Fibroblast of the aortic adventitia (primary cell): ENCODE measurements at regions not wholly inside any gene's neighbourhood (a gene's known extent, or its start where the extent isn't known, plus 50 kb on each side); places are given as distances from the start of the nearest gene placed in this dataset.
"Not testable (repeated sequence)": the region's sequence is repeated elsewhere in the genome, so short reads cannot be mapped to it uniquely, and the experiment has no call there.

Experiments used
- DNase-seq: peaks from one replicate; pipeline ENCODE4 v3.0.0-alpha.2; 2010; ENCODE audit warnings: low read depth
- H3K4me3 ChIP-seq: 2 replicates; pipeline ENCODE4 v1.5.1; 2011; ENCODE audit warnings: low read depth, mild to moderate bottlenecking, control low read depth, low read length, moderate library complexity
- TF ChIP-seq, protein P1 (sequence below): IDR thresholded peaks from 2 replicates; pipeline ENCODE4 v1.5.1; 2011; ENCODE audit warnings: mild to moderate bottlenecking, low read length, control low read depth, inconsistent platforms; ENCODE audit not compliant: insufficient read depth

DNA sequence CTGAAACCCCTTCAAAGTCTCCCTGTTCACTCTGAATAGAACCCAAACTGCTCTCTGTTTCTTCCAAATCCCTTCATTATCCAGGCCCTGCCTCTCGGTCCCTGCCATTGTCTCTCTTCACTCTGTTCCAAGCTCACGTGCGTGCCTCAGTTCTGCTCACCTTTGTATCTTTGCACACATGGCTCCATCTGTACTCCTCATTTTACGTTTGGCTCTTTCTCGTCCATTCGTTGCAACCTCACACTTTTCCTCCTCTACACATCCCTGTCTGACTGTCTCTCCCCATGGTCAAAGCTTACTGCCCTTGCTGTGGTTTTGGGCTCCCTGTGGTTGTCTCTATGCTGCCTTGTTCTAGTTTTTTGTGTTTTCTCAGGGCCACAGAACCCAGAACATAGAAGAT, 1054.5 kb downstream of the BCL11B start:
- TF ChIP-seq, protein P1, sequence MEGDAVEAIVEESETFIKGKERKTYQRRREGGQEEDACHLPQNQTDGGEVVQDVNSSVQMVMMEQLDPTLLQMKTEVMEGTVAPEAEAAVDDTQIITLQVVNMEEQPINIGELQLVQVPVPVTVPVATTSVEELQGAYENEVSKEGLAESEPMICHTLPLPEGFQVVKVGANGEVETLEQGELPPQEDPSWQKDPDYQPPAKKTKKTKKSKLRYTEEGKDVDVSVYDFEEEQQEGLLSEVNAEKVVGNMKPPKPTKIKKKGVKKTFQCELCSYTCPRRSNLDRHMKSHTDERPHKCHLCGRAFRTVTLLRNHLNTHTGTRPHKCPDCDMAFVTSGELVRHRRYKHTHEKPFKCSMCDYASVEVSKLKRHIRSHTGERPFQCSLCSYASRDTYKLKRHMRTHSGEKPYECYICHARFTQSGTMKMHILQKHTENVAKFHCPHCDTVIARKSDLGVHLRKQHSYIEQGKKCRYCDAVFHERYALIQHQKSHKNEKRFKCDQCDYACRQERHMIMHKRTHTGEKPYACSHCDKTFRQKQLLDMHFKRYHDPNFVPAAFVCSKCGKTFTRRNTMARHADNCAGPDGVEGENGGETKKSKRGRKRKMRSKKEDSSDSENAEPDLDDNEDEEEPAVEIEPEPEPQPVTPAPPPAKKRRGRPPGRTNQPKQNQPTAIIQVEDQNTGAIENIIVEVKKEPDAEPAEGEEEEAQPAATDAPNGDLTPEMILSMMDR: no peak
- DNase-seq: no peak
- H3K4me3 ChIP-seq: no peak overlapping the region

DNA sequence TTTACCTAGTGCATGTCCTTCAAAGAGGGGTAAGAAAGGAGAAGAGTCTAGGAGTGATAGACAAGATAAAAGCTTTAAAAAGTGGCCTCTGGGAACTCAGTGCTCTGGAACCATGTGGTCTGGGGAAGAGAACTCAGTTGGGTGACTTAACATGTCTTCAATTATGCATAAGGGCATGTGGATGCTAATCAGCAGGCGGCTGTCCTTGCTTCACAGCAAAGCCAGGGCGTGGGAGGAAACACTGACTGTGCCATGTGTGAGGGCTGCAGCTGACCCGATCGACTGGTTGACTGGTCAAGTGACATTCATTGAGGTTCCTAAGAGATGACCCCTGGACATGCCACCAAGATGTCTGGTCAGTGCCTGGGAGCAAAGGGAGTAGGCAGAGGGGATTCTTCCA, 1053.8 kb downstream of the BCL11B start:
- no peak overlapping the region for H3K4me3 ChIP-seq
- TF ChIP-seq, protein P1: no peak
- no peak for DNase-seq

DNA sequence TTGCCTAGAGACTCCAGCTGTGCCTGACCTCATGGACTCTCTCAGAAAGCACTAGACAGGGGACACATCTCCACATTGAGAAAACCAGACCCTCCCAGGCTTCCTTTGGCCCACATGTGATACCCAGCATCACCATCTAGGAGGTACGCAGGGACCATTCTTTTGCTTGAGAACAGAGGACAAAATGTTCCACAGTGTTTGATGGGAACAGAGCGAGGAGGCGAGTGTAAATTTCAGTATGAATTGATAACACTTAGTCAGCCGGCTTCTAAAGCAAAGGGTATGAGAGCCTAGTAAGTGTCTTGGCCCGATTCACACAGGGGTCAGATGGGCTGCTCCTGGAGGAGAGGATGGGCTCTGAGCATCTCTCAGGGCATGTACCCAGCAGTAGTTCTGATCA, 1052.4 kb downstream of the BCL11B start:
- H3K4me3 ChIP-seq: no peak overlapping the region
- TF ChIP-seq, protein P1: no peak
- DNase-seq: no peak

DNA sequence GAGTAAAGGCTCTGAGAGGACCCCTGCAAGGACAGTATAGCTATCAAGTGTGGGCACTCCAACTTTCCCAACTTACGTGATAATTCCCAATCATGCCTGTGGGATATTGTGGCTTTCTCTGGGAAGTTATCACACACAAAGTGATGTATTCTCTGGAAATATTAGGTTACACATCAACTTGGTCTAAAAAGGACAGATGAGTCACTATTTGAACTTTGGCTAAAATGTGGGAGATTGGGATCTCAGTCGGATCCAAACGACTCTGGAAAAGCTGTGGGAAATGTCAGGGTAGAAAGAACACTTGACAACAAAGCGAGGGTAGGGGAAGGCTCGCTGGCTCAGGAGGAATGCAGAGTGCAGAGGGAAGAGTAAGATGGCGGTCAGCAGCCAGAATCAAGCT, 1048.9 kb downstream of the BCL11B start:
- DNase-seq: no peak
- TF ChIP-seq, protein P1: no peak
- H3K4me3 ChIP-seq: no peak overlapping the region

DNA sequence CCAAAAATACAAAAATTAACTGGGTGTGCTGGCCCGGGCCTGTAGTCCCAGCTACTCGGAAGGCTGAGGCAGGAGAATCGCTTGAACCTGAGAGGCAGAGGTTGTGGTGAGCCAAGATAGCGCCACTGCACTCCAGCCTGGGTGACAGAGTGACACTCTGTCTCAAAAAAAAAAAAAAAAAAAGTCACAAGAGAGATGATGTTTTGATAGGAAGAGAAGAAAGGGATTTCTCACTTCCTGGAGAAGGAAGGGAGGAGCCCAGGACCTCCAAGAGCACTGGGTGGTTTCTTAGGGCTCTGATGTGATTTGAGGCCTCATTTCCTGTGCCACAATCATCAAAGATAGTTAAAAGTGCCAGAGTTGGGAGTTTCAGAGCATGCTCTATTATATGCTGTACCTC, 1048.3 kb downstream of the BCL11B start:
- DNase-seq, H3K4me3 ChIP-seq: not testable (repeated sequence)

DNA sequence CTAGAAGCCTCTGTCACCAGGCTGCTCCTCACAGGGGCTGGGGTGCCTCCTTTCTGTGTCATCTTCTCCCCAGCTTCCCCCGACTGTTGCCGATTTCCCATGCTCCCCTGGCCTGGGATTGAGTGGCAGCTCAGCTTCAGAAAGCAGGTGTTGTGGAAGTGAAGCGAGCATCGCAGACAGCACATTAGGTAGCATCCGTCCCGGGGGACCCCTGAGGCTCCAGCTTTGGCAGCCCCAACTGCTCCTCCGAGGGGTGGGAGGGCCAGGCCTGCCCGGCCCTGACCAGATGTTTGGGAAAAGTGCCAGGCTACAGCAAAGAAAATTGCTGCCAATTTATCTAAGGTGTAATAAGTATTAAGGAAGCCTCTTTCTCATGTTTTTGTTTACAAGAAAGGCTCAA, 1045.6 kb downstream of the BCL11B start:
- no peak overlapping the region for H3K4me3 ChIP-seq
- TF ChIP-seq, protein P1: no peak
- DNase-seq: no peak

DNA sequence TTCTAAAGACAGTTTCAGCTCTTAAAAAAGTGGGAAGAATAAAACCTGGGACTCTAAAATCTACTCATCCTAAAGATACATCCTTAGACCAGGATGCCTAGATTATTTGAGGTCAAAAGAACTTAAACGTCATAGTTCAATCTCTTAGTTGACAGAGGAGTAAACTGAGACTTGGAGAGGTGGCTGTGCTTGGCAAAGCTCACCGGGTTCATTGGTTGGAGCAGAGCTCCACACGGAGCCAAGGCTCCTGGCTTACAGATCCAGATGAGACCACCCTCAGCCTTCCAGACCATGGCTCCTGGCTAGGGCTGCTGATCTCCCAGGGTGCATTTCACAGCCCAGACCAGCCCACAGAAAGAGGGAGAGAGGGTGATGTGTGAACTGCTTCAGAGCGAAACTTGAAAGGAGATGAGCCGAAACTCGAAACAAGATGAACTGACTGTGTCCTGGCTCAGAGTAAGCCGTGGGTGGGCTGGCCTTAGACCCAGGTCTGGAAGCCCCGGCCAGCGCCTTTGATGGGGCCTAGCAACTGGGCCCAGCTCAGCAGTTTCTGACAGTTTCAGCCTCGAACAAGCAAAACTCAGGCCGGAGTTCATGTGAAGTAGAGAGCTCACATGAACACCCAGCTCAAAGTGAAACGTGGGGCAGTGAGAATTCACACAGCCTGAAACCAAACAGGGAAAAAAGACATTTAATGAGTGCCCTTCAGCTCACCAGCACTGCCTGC, 1044.8 kb downstream of the BCL11B start:
- H3K4me3 ChIP-seq: no peak overlapping the region
- TF ChIP-seq, protein P1: no peak
- no peak for DNase-seq
